ENCODE measurements at regions not wholly inside any gene's neighbourhood (a gene's known extent, or its start where the extent isn't known, plus 50 kb on each side); places are given as distances from the start of the nearest gene placed in this dataset.

- Histone ChIP-seq H3K9me3 (ENCODE audit: control insufficient read depth in 2 of 2, insufficient read depth in 1 of 2, low read depth in 1 of 2, low read length in 1 of 2) (no peaks in the 10 kb centered on the region), H3K27ac (ENCODE audit: low read depth in 1 of 3, low read length in 2 of 3) (no peak overlapping the region), H3K4me3 (ENCODE audit: low read depth in 1 of 3, low read length in 3 of 3) (no peak overlapping the region), H3K27me3 (ENCODE audit: control insufficient read depth in 3 of 3, insufficient read depth in 3 of 3, low read length in 3 of 3) (no peaks in the 10 kb centered on the region), H3K36me3 (ENCODE audit: control insufficient read depth in 3 of 3, insufficient read depth in 2 of 3, low read depth in 1 of 3, low read length in 3 of 3) (no peaks in the 10 kb centered on the region), H3K4me1 (ENCODE audit: control insufficient read depth in 3 of 3, insufficient read depth in 2 of 3, low read depth in 1 of 3, low read length in 2 of 3) (no peaks in the 10 kb centered on the region)
- DNase-seq (no peak), FAIRE-seq (no peak)
- 89 to 93% (median 92%) methylated on average over 18 of the region's 18 CpGs for WGBS, 3 donors
Measured at GRCh38 chr3:174640932-174641331, 218.2 kb upstream of the NAALADL2 start.

GRCh38 chr3:174644287-174644686, 214.8 kb upstream of the NAALADL2 start:
- Histone ChIP-seq H3K4me3 (ENCODE audit: low read depth in 1 of 3, low read length in 3 of 3) (no peak overlapping the region), H3K36me3 (ENCODE audit: control insufficient read depth in 3 of 3, insufficient read depth in 2 of 3, low read depth in 1 of 3, low read length in 3 of 3) (no peaks in the 10 kb centered on the region), H3K27me3 (ENCODE audit: control insufficient read depth in 3 of 3, insufficient read depth in 3 of 3, low read length in 3 of 3) (no peaks in the 10 kb centered on the region), H3K4me1 (ENCODE audit: control insufficient read depth in 3 of 3, insufficient read depth in 2 of 3, low read depth in 1 of 3, low read length in 2 of 3) (no peaks in the 10 kb centered on the region), H3K9me3 (ENCODE audit: control insufficient read depth in 2 of 2, insufficient read depth in 1 of 2, low read depth in 1 of 2, low read length in 1 of 2) (no peaks in the 10 kb centered on the region), H3K27ac (ENCODE audit: low read depth in 1 of 3, low read length in 2 of 3) (no peak overlapping the region)
- no peak for DNase-seq
- no peak for FAIRE-seq

- H3K4me3 ChIP-seq (ENCODE audit: low read depth in 1 of 3, low read length in 3 of 3), result no peak overlapping the region
- WGBS, 3 donors, result 75 to 84% (median 81%) methylated on average over 2 of the region's 2 CpGs
- no peak for DNase-seq
- H3K4me1 ChIP-seq (ENCODE audit: control insufficient read depth in 3 of 3, insufficient read depth in 2 of 3, low read depth in 1 of 3, low read length in 2 of 3), result no peaks in the 10 kb centered on the region
- FAIRE-seq, result no peak
- H3K27ac ChIP-seq (ENCODE audit: low read depth in 1 of 3, low read length in 2 of 3), result no peak overlapping the region
- peaks cover 2 to 3% of the 10 kb centered on the region in 2 donors for H3K9me3 ChIP-seq (ENCODE audit: control insufficient read depth in 2 of 2, insufficient read depth in 1 of 2, low read depth in 1 of 2, low read length in 1 of 2)
- H3K36me3 ChIP-seq (ENCODE audit: control insufficient read depth in 3 of 3, insufficient read depth in 2 of 3, low read depth in 1 of 3, low read length in 3 of 3), result no peaks in the 10 kb centered on the region
- no peaks in the 10 kb centered on the region for H3K27me3 ChIP-seq (ENCODE audit: control insufficient read depth in 3 of 3, insufficient read depth in 3 of 3, low read length in 3 of 3)
Measured at GRCh38 chr3:174651951-174652350, 207.2 kb upstream of the NAALADL2 start.

DNA sequence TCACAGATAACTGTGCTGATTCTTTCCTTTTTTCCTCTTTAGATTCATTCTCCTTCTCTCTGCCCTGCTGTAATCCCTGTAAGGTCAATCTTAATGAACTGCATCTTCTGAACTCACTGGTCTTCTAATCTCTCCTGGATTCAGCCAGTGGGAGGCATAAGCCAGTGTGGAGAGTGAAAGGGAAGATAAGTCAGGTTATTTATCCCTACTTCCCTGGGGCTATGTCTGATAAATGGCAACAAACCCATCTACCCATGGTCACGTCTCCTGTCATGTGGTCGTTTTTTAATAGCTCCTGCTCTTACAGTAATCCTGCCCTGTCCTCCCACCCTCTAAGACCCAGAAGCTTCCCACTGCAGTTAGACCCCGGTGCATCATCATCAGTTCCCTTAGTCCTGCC, 199.6 kb upstream of the NAALADL2 start:
- Histone ChIP-seq H3K36me3 (ENCODE audit: control insufficient read depth in 3 of 3, insufficient read depth in 2 of 3, low read depth in 1 of 3, low read length in 3 of 3) (no peaks in the 10 kb centered on the region), H3K4me3 (ENCODE audit: low read depth in 1 of 3, low read length in 3 of 3) (no peak overlapping the region), H3K27ac (ENCODE audit: low read depth in 1 of 3, low read length in 2 of 3) (no peak overlapping the region), H3K4me1 (ENCODE audit: control insufficient read depth in 3 of 3, insufficient read depth in 2 of 3, low read depth in 1 of 3, low read length in 2 of 3) (no peaks in the 10 kb centered on the region), H3K27me3 (ENCODE audit: control insufficient read depth in 3 of 3, insufficient read depth in 3 of 3, low read length in 3 of 3) (no peaks in the 10 kb centered on the region), H3K9me3 (ENCODE audit: control insufficient read depth in 2 of 2, insufficient read depth in 1 of 2, low read depth in 1 of 2, low read length in 1 of 2) (no peaks in the 10 kb centered on the region)
- 75 to 87% (median 79%) methylated on average over 3 of the region's 3 CpGs for WGBS, 3 donors
- FAIRE-seq (no peak), DNase-seq (no peak)

DNA sequence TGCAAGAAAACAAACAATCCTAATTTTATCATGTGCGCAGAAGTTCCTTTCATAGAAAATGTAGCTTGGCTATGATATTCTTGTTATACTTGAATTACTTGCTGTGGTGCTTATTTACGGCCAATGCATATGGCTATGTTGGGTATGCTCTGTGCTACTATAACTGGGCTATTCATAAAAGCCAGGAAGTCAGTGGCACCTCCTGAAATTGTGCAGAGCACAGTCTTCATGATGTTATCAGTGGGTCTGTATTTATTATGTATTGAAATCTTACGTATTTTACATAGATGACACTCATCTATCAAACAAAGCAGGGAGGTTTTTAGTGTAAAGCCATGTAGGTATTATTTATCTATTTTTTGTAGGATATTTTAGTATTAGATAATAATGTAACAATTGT, 196.5 kb upstream of the NAALADL2 start:
- Histone ChIP-seq H3K27me3 (ENCODE audit: control insufficient read depth in 3 of 3, insufficient read depth in 3 of 3, low read length in 3 of 3) (no peaks in the 10 kb centered on the region), H3K4me1 (ENCODE audit: control insufficient read depth in 3 of 3, insufficient read depth in 2 of 3, low read depth in 1 of 3, low read length in 2 of 3) (no peaks in the 10 kb centered on the region), H3K4me3 (ENCODE audit: low read depth in 1 of 3, low read length in 3 of 3) (no peak overlapping the region), H3K9me3 (ENCODE audit: control insufficient read depth in 2 of 2, insufficient read depth in 1 of 2, low read depth in 1 of 2, low read length in 1 of 2) (no peaks in the 10 kb centered on the region), H3K36me3 (ENCODE audit: control insufficient read depth in 3 of 3, insufficient read depth in 2 of 3, low read depth in 1 of 3, low read length in 3 of 3) (no peaks in the 10 kb centered on the region), H3K27ac (ENCODE audit: low read depth in 1 of 3, low read length in 2 of 3) (no peak overlapping the region)
- DNase-seq (no peak), FAIRE-seq (no peak)
- WGBS, 3 donors, result 85 to 95% (median 90%) methylated on average over 3 of the region's 3 CpGs

DNA sequence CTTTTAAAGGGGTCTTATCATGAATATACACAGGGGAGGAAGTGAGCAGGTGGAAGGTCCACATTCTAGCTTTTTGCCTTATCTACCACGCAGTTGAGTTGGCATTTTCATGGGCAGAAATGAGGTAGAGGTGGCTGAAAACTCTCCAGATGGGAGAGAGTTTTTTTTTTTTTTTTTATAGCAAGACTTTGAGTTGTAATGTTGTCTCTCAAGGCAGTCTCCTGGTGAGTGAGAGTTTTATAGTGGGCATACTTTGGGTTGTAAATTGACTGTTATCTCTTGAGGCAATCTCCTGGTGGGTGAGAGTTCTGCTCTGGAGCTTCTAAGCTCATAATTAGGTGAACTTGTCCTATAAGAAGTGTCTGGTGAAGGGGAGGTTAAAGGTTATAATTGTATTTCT, 191.7 kb upstream of the NAALADL2 start:
- H3K27ac ChIP-seq (ENCODE audit: low read depth in 1 of 3, low read length in 2 of 3), result no peak overlapping the region
- WGBS, 3 donors, result 52 to 68% (median 64%) methylated on average over 1 of the region's 1 CpG
- DNase-seq (no peak), FAIRE-seq (no peak)
- H3K4me3 ChIP-seq (ENCODE audit: low read depth in 1 of 3, low read length in 3 of 3), result no peak overlapping the region
- H3K27me3 ChIP-seq (ENCODE audit: control insufficient read depth in 3 of 3, insufficient read depth in 3 of 3, low read length in 3 of 3), result no peaks in the 10 kb centered on the region
- no peaks in the 10 kb centered on the region for H3K9me3 ChIP-seq (ENCODE audit: control insufficient read depth in 2 of 2, insufficient read depth in 1 of 2, low read depth in 1 of 2, low read length in 1 of 2)
- H3K36me3 ChIP-seq (ENCODE audit: control insufficient read depth in 3 of 3, insufficient read depth in 2 of 3, low read depth in 1 of 3, low read length in 3 of 3), result no peaks in the 10 kb centered on the region
- no peaks in the 10 kb centered on the region for H3K4me1 ChIP-seq (ENCODE audit: control insufficient read depth in 3 of 3, insufficient read depth in 2 of 3, low read depth in 1 of 3, low read length in 2 of 3)

DNA sequence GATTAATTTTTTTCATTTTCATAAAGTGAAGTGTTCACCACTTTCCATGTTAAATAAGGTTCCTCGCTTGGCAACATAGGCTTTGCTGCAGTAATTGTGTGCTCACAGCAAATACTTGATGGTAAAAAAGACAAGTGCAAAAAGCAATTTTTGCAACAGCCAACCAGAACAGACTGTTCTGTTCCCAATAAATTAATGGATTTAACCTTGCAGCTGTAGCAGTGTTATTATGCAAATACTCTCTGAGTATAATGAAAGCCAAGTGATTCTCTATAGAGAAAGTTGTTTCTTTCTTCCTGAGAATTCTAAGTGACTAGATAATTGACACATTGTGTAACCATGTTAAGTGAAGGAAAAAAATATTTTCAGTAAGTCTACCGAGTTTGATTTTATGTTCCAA, 183.7 kb upstream of the NAALADL2 start:
- no peak overlapping the region for H3K4me3 ChIP-seq (ENCODE audit: low read depth in 1 of 3, low read length in 3 of 3)
- 80 to 82% (median 81%) methylated on average over 2 of the region's 2 CpGs for WGBS, 3 donors
- no peak for DNase-seq
- no peaks in the 10 kb centered on the region for H3K36me3 ChIP-seq (ENCODE audit: control insufficient read depth in 3 of 3, insufficient read depth in 2 of 3, low read depth in 1 of 3, low read length in 3 of 3)
- H3K27ac ChIP-seq (ENCODE audit: low read depth in 1 of 3, low read length in 2 of 3), result no peak overlapping the region
- no peaks in the 10 kb centered on the region for H3K27me3 ChIP-seq (ENCODE audit: control insufficient read depth in 3 of 3, insufficient read depth in 3 of 3, low read length in 3 of 3)
- FAIRE-seq, result no peak
- H3K9me3 ChIP-seq (ENCODE audit: control insufficient read depth in 2 of 2, insufficient read depth in 1 of 2, low read depth in 1 of 2, low read length in 1 of 2), result no peaks in the 10 kb centered on the region
- no peaks in the 10 kb centered on the region for H3K4me1 ChIP-seq (ENCODE audit: control insufficient read depth in 3 of 3, insufficient read depth in 2 of 3, low read depth in 1 of 3, low read length in 2 of 3)

GRCh38 chr3:174681784-174682183, 177.3 kb upstream of the NAALADL2 start:
- H3K9me3 ChIP-seq (ENCODE audit: control insufficient read depth in 2 of 2, insufficient read depth in 1 of 2, low read depth in 1 of 2, low read length in 1 of 2), result no peaks in the 10 kb centered on the region
- 67 to 89% (median 76%) methylated on average over 1 of the region's 1 CpG for WGBS, 3 donors
- FAIRE-seq, result no peak

GRCh38 chr3:174685796-174686195, 173.3 kb upstream of the NAALADL2 start:
- Histone ChIP-seq H3K36me3 (ENCODE audit: control insufficient read depth in 3 of 3, insufficient read depth in 2 of 3, low read depth in 1 of 3, low read length in 3 of 3) (no peaks in the 10 kb centered on the region), H3K27me3 (ENCODE audit: control insufficient read depth in 3 of 3, insufficient read depth in 3 of 3, low read length in 3 of 3) (no peaks in the 10 kb centered on the region), H3K9me3 (ENCODE audit: control insufficient read depth in 2 of 2, insufficient read depth in 1 of 2, low read depth in 1 of 2, low read length in 1 of 2) (no peaks in the 10 kb centered on the region), H3K27ac (ENCODE audit: low read depth in 1 of 3, low read length in 2 of 3) (no peak overlapping the region), H3K4me3 (ENCODE audit: low read depth in 1 of 3, low read length in 3 of 3) (no peak overlapping the region), H3K4me1 (ENCODE audit: control insufficient read depth in 3 of 3, insufficient read depth in 2 of 3, low read depth in 1 of 3, low read length in 2 of 3) (no peaks in the 10 kb centered on the region)
- DNase-seq, result no peak
- FAIRE-seq, result no peak
- 93 to 96% (median 93%) methylated on average over 4 of the region's 4 CpGs for WGBS, 3 donors

More at GRCh38 chr3:174681784-174682183, 177.3 kb upstream of the NAALADL2 start:
- H3K27ac ChIP-seq (ENCODE audit: low read depth in 1 of 3, low read length in 2 of 3), result no peak overlapping the region
- no peak for DNase-seq
- H3K4me1 ChIP-seq (ENCODE audit: control insufficient read depth in 3 of 3, insufficient read depth in 2 of 3, low read depth in 1 of 3, low read length in 2 of 3), result no peaks in the 10 kb centered on the region
- H3K27me3 ChIP-seq (ENCODE audit: control insufficient read depth in 3 of 3, insufficient read depth in 3 of 3, low read length in 3 of 3), result no peaks in the 10 kb centered on the region
- no peaks in the 10 kb centered on the region for H3K36me3 ChIP-seq (ENCODE audit: control insufficient read depth in 3 of 3, insufficient read depth in 2 of 3, low read depth in 1 of 3, low read length in 3 of 3)
- H3K4me3 ChIP-seq (ENCODE audit: low read depth in 1 of 3, low read length in 3 of 3), result no peak overlapping the region
